BE2C (cell line): ENCODE measurements at regions not wholly inside any gene's neighbourhood (a gene's known extent, or its start where the extent isn't known, plus 50 kb on each side); places are given as distances from the start of the nearest gene placed in this dataset.

Experiments used
- DNase-seq: peaks from one replicate; pipeline ENCODE4 v3.0.0-alpha.2; 2020
- H3K27me3 ChIP-seq: fragments of 250-450 bp; sonication (Bioruptor Pico); 2 replicates; pipeline ENCODE4 v1.5.1; 2020; ENCODE audit warnings: mild to moderate bottlenecking
- H3K36me3 ChIP-seq: fragments of 250-450 bp; sonication (Bioruptor Pico); 2 replicates; pipeline ENCODE4 v1.5.1; 2020; ENCODE audit warnings: mild to moderate bottlenecking
- H3K4me1 ChIP-seq: fragments of 250-450 bp; sonication (Bioruptor Pico); 2 replicates; pipeline ENCODE4 v1.5.1; 2020
- H3K4me3 ChIP-seq: 2 replicates; pipeline ENCODE4 v1.5.1; 2011; ENCODE audit warnings: low read depth, low read length
- H3K9me3 ChIP-seq: fragments of 250-450 bp; sonication (Bioruptor Pico); 2 replicates; pipeline ENCODE4 v1.5.1; 2020
- TF ChIP-seq, protein P1 (sequence below): IDR thresholded peaks from 2 replicates; pipeline ENCODE4 v1.5.1; 2012; ENCODE audit warnings: mild to moderate bottlenecking, low read depth, low read length

DNA sequence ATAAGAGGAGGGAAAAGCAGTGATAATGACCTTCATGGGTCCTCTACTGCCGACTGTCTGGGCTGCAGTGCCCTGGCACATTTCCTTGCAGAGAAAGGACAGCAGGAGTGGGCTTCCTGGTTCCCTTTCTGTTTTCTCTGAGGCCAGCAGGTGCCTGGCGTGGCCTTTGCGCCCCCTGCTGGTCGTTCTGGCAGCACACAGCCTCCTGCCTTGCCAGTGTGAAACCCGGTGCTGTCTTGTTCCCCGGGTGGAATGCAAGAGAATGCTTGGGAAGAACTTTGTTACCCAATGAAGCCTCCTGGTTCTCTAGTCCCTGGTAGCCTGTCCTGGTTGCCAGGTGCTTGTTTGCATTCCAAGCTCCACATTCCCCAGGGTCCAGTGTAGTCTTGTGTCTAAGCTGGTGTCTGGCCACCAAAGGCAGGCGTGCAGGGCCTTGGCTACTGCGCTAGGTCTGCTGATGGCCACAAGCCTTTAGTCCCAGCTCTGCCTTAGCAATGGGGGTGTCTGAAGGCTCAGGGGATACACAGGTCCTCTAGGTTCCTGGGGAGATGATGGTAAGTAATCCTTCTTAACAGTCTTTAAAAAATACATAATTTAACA lies 1392.4 kb upstream of the TMEM132C start:
- Histone ChIP-seq H3K9me3 (no peaks in the 10 kb centered on the region; the same call in 1 of the 2 replicates), H3K4me1 (no peaks in the 10 kb centered on the region), H3K27me3 (no peaks in the 10 kb centered on the region), H3K4me3 (no peak overlapping the region), H3K36me3 (no peaks in the 10 kb centered on the region)
- DNase-seq, result peak; percentile 22
- TF ChIP-seq, protein P1, sequence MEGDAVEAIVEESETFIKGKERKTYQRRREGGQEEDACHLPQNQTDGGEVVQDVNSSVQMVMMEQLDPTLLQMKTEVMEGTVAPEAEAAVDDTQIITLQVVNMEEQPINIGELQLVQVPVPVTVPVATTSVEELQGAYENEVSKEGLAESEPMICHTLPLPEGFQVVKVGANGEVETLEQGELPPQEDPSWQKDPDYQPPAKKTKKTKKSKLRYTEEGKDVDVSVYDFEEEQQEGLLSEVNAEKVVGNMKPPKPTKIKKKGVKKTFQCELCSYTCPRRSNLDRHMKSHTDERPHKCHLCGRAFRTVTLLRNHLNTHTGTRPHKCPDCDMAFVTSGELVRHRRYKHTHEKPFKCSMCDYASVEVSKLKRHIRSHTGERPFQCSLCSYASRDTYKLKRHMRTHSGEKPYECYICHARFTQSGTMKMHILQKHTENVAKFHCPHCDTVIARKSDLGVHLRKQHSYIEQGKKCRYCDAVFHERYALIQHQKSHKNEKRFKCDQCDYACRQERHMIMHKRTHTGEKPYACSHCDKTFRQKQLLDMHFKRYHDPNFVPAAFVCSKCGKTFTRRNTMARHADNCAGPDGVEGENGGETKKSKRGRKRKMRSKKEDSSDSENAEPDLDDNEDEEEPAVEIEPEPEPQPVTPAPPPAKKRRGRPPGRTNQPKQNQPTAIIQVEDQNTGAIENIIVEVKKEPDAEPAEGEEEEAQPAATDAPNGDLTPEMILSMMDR, result peak; percentile 59

DNA sequence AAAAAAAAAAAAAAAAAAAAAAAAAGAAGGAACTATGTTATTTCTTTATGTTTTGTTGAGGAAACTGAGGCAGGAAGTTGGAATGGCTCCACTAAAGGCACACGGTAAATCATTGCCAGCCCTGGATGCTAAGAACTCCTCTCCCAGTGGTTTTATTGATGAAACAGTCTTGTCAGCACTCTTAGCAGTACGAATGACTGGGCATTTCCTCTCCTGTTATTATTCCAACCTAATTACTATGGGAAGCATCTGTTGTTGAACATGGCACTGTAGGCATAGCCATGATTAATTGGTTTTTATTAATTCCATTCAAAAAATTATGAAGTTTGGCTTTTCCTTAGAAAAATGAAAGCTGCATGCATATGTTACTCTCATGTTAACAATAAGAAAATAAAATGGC lies 1387.1 kb upstream of the TMEM132C start:
- H3K36me3 ChIP-seq, result no peaks in the 10 kb centered on the region

DNA sequence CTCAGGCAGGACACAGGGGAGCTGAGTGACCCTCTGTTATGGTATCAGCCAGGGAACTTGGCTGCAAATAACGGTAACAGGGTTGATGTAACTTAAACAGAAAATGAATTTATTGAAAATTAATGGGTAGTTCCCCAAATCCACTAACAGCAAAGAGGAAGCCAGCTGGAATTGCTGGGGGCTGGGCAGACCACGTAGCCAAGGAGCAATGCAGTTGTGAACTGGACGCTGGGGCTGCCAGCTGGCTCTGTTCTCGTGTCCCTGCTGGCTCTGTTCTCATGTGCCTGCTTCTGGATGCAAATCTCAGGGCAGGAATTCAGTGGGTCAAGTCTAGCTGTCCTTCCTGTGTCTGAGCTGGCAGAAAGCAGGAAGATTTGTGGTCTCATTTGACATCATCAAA lies 1383.3 kb upstream of the TMEM132C start:
- Histone ChIP-seq H3K4me3 (no peak overlapping the region), H3K4me1 (no peaks in the 10 kb centered on the region), H3K27me3 (no peaks in the 10 kb centered on the region), H3K9me3 (no peaks in the 10 kb centered on the region; the same call in 1 of the 2 replicates), H3K36me3 (no peaks in the 10 kb centered on the region)
- TF ChIP-seq, protein P1, result no peak
- no peak for DNase-seq

More for the DNA sequence above, 1387.1 kb upstream of the TMEM132C start:
- Histone ChIP-seq H3K9me3 (no peaks in the 10 kb centered on the region; the same call in 1 of the 2 replicates), H3K4me1 (no peaks in the 10 kb centered on the region), H3K27me3 (no peaks in the 10 kb centered on the region), H3K4me3 (no peak overlapping the region)
- TF ChIP-seq, protein P1, result no peak
- no peak for DNase-seq

DNA sequence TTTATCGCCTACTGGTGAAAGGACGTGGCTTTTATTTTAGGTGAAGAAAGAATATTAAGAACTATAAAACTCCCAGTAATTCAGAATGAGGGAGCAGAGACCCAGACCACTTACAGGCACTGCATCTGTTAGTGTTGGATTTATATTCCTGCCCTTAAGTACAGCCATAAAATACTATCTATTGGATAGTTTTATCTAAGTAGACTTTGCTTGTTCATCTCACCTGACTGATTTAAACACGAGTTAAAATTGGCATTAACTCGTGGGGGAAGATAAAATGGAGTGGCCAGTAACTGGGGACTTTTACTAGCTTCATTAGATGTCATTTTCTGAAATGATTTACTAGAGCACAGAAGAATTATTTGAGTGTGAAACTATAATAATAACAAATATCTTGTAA lies 1377.5 kb upstream of the TMEM132C start:
- no peak overlapping the region for H3K4me3 ChIP-seq
- no peaks in the 10 kb centered on the region; the same call in 1 of the 2 replicates for H3K9me3 ChIP-seq
- TF ChIP-seq, protein P1, result no peak
- H3K36me3 ChIP-seq, result no peaks in the 10 kb centered on the region
- no peaks in the 10 kb centered on the region for H3K27me3 ChIP-seq
- no peaks in the 10 kb centered on the region for H3K4me1 ChIP-seq
- no peak for DNase-seq

DNA sequence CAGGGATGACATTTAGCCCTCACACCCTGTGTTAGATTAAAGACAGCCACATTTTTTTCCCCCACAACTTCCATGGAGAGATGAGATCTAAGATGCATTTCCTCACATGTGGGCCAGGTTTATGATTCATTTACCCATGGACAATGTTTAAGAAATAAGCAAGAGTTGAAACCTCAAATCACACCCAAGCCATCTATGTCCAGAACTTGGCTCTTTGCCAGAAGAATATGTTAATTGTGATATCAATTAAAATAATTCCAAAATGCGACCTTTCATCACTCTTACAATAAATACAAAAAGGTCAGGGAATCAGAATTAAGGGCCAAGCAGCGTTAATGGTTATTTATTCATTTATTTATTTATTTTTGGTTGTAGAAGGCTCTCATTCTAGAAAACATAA lies 1376.9 kb upstream of the TMEM132C start:
- Histone ChIP-seq H3K9me3 (no peaks in the 10 kb centered on the region; the same call in 1 of the 2 replicates), H3K27me3 (no peaks in the 10 kb centered on the region)
- TF ChIP-seq, protein P1, result no peak

DNA sequence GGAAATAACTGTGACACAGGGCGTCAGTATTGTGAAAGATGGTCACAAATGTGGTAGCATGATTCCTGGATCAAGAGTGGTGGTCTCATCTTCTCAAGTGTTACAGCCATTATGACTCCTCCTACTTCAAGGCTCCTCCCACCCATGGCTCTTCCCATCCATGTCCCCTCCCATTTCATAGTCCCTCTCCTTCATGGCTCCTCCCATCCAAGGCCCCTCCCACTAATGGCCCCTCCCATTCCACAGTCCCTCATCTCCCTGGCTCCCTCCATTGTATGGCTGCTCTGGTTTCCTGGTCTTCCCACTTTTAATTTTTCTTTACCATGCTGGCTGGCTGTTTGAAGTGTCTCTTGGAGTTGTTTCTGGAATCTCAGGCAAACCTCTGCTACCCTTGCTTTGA lies 1375.2 kb upstream of the TMEM132C start:
- Histone ChIP-seq H3K4me1 (no peaks in the 10 kb centered on the region), H3K36me3 (no peaks in the 10 kb centered on the region), H3K4me3 (no peak overlapping the region), H3K27me3 (no peaks in the 10 kb centered on the region), H3K9me3 (no peaks in the 10 kb centered on the region; the same call in 1 of the 2 replicates)
- TF ChIP-seq, protein P1, result no peak
- no peak for DNase-seq

More for the DNA sequence above, 1376.9 kb upstream of the TMEM132C start:
- Histone ChIP-seq H3K4me3 (no peak overlapping the region), H3K36me3 (no peaks in the 10 kb centered on the region), H3K4me1 (no peaks in the 10 kb centered on the region)
- no peak for DNase-seq
